Endothelial cell of umbilical vein (primary cell): ENCODE measurements at regions not wholly inside any gene's neighbourhood (a gene's known extent, or its start where the extent isn't known, plus 50 kb on each side); places are given as distances from the start of the nearest gene placed in this dataset.

ENCODE experiments used
- EZH2 ChIP-seq: IDR thresholded peaks from 2 replicates; pipeline ENCODE4 v1.6.1; 2012; ENCODE audit warnings: borderline replicate concordance, low read depth, mild to moderate bottlenecking, moderate library complexity, low read length, inconsistent platforms; ENCODE audit not compliant: severe bottlenecking
- FOS ChIP-seq: IDR thresholded peaks from 2 replicates; pipeline ENCODE4 v1.6.1; 2011; ENCODE audit warnings: mild to moderate bottlenecking, low read length, moderate library complexity, borderline replicate concordance; ENCODE audit not compliant: insufficient read depth
- JUN ChIP-seq: IDR thresholded peaks from 2 replicates; pipeline ENCODE4 v1.6.1; 2011; ENCODE audit warnings: borderline replicate concordance, low read depth; ENCODE audit not compliant: insufficient read length, insufficient read depth
- MYC ChIP-seq: IDR thresholded peaks from one replicate; pipeline ENCODE4 v1.6.1; 2011; ENCODE audit warnings: mild to moderate bottlenecking, low read depth, low read length
- POLR2A ChIP-seq: IDR thresholded peaks from 2 replicates; pipeline ENCODE4 v1.6.1; 2012; ENCODE audit warnings: low read depth, mild to moderate bottlenecking, control low read depth, low read length
- POLR2AphosphoS5 ChIP-seq: IDR thresholded peaks from 2 replicates; pipeline ENCODE4 v1.6.1; 2012; ENCODE audit warnings: low read depth, mild to moderate bottlenecking, control low read depth, low read length, moderate library complexity; ENCODE audit not compliant: insufficient read depth
- TF ChIP-seq, protein P1 (sequence below), 2 donors: IDR thresholded peaks; 1 replicate in 1 of 2; 2 replicates in 1 of 2; pipeline ENCODE4 v1.5.1; 2011; ENCODE audit warnings: low read length in 2 of 2, mild to moderate bottlenecking in 2 of 2, moderate library complexity in 2 of 2, control low read depth in 1 of 2, inconsistent platforms in 1 of 2, low read depth in 1 of 2; ENCODE audit not compliant: insufficient read depth in 1 of 2; ENCODE audit errors: extremely low read depth in 1 of 2
- TF ChIP-seq, protein P2 (sequence below): IDR thresholded peaks from 2 replicates; pipeline ENCODE4 v1.6.1; 2011; ENCODE audit not compliant: insufficient read depth, insufficient read length

DNA sequence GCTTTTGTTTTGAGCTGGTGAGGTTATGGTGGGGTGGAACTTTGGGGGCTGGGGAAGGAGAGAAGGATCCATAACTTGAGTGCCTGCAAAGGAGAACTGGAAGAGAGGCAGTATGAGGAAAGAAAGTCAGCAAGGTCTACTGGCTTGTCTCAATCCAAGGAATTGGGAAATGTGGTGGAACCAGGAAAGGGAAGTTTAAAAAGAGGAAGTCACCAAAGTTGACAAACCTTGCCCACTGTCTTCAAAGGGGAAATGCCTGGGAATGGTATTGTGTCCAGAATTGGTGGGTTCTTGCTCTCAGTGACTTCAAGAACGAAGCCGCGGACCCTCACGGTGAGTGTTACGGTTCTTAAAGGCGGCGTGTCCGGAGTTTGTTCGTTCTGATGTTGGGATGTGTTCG, 304.1 kb upstream of the FAM98A start:
- TF ChIP-seq, protein P1, sequence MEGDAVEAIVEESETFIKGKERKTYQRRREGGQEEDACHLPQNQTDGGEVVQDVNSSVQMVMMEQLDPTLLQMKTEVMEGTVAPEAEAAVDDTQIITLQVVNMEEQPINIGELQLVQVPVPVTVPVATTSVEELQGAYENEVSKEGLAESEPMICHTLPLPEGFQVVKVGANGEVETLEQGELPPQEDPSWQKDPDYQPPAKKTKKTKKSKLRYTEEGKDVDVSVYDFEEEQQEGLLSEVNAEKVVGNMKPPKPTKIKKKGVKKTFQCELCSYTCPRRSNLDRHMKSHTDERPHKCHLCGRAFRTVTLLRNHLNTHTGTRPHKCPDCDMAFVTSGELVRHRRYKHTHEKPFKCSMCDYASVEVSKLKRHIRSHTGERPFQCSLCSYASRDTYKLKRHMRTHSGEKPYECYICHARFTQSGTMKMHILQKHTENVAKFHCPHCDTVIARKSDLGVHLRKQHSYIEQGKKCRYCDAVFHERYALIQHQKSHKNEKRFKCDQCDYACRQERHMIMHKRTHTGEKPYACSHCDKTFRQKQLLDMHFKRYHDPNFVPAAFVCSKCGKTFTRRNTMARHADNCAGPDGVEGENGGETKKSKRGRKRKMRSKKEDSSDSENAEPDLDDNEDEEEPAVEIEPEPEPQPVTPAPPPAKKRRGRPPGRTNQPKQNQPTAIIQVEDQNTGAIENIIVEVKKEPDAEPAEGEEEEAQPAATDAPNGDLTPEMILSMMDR (IDR thresholded peaks at IDR 0.05; ENCODE audit: extremely low read depth in 1 of 2, insufficient read depth in 1 of 2, low read depth in 1 of 2, low read length in 2 of 2), result no peak
- TF ChIP-seq POLR2A (no peak), JUN (no peak), POLR2AphosphoS5 (no peak), EZH2 (no peak), MYC (no peak), FOS (no peak)
- TF ChIP-seq, protein P2, sequence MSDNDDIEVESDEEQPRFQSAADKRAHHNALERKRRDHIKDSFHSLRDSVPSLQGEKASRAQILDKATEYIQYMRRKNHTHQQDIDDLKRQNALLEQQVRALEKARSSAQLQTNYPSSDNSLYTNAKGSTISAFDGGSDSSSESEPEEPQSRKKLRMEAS, result no peak
